ENCODE measurements at regions not wholly inside any gene's neighbourhood (a gene's known extent, or its start where the extent isn't known, plus 50 kb on each side); places are given as distances from the start of the nearest gene placed in this dataset.

DNA sequence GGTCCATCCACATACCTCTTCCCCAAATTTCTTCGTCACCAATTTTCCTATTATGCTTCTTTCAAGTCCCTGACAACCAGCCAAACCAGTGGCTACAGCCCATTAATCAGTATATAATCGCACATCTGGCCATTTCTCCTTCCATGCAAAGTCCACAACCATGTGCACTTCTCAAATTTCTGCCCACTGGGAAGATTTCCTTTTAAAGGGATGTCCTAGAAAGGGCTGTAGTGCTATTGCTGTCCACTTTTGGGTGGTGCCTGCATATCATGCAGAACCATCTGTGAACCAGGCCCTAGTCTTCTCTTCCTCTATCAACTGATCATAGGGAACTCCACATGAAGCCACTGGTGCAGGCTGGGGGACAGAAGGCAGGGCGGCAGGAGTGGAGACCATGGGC lies 55.2 kb upstream of the MID1IP1 start:
- Histone ChIP-seq H3K27ac (ENCODE audit: extremely low read depth, low read depth, low read length) (no peak overlapping the region), H3K36me3 (ENCODE audit: control insufficient read depth in 2 of 2, insufficient read depth in 1 of 2, low read length in 2 of 2) (no peaks in the 10 kb centered on the region), H3K9me3 (ENCODE audit: control insufficient read depth, insufficient read depth, low read depth, low read length) (no peaks in the 10 kb centered on the region), H3K4me3 (ENCODE audit: low read depth, low read length) (no peak overlapping the region), H3K4me1 (ENCODE audit: control insufficient read depth, insufficient read depth, low read length) (no peaks in the 10 kb centered on the region)
- ChIA-PET POLR2A (no interaction called here), CTCF (no interaction called here)
- TF ChIP-seq ZNF292 (tag by site-specific recombination; IDR thresholded peaks at IDR 0.05; ENCODE audit: borderline replicate concordance, low read depth) (no peak), ZNF266 (tag by site-specific recombination; IDR thresholded peaks at IDR 0.05; ENCODE audit: low read depth) (no peak), HOXA7 (CRISPR knock-in tag; IDR thresholded peaks at IDR 0.05; ENCODE audit: borderline replicate concordance) (no peak), ZNF311 (tag by site-specific recombination; IDR thresholded peaks at IDR 0.05; ENCODE audit: borderline replicate concordance) (no peak), ZNF121 (tag by site-specific recombination; IDR thresholded peaks at IDR 0.05) (no peak), ZNF214 (tag by site-specific recombination; IDR thresholded peaks at IDR 0.05; ENCODE audit: borderline replicate concordance) (no peak), ZNF16 (tag by site-specific recombination; IDR thresholded peaks at IDR 0.05; ENCODE audit: low read depth) (no peak), ZFHX2 (tag by site-specific recombination; conservative IDR thresholded peaks at IDR 0.05) (no peak), YY2 (tag by site-specific recombination; IDR thresholded peaks at IDR 0.05) (no peak)
- TF ChIP-seq, protein P1, sequence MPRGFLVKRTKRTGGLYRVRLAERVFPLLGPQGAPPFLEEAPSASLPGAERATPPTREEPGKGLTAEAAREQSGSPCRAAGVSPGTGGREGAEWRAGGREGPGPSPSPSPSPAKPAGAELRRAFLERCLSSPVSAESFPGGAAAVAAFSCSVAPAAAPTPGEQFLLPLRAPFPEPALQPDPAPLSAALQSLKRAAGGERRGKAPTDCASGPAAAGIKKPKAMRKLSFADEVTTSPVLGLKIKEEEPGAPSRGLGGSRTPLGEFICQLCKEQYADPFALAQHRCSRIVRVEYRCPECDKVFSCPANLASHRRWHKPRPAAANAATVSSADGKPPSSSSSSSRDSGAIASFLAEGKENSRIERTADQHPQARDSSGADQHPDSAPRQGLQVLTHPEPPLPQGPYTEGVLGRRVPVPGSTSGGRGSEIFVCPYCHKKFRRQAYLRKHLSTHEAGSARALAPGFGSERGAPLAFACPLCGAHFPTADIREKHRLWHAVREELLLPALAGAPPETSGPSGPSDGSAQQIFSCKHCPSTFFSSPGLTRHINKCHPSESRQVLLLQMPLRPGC (tag by site-specific recombination; IDR thresholded peaks at IDR 0.05), result no peak
- TF ChIP-seq, protein P2, sequence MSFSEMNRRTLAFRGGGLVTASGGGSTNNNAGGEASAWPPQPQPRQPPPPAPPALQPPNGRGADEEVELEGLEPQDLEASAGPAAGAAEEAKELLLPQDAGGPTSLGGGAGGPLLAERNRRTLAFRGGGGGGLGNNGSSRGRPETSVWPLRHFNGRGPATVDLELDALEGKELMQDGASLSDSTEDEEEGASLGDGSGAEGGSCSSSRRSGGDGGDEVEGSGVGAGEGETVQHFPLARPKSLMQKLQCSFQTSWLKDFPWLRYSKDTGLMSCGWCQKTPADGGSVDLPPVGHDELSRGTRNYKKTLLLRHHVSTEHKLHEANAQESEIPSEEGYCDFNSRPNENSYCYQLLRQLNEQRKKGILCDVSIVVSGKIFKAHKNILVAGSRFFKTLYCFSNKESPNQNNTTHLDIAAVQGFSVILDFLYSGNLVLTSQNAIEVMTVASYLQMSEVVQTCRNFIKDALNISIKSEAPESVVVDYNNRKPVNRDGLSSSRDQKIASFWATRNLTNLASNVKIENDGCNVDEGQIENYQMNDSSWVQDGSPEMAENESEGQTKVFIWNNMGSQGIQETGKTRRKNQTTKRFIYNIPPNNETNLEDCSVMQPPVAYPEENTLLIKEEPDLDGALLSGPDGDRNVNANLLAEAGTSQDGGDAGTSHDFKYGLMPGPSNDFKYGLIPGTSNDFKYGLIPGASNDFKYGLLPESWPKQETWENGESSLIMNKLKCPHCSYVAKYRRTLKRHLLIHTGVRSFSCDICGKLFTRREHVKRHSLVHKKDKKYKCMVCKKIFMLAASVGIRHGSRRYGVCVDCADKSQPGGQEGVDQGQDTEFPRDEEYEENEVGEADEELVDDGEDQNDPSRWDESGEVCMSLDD (tag by site-specific recombination; IDR thresholded peaks at IDR 0.05), result no peak

DNA sequence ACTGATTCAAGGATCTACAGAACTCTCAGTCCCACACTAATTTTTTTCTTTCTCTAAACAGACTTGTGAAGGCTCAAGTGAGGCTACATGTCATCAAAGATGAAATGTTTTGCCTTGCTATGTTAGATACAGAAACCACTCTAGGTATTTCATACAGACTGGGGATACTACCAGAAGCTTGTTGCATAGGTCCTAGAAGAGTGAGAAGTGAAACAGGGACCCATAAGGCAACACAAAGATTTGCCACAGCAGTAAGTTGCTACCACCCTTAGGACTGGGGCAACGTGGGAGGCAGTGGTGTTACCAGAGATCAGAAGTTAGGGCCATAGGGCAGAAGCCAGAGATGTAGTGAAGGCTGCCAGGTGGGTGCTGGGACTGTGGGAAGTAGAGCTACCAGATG lies 50.7 kb upstream of the MID1IP1 start:
- Histone ChIP-seq H3K9me3 (ENCODE audit: control insufficient read depth, insufficient read depth, low read depth, low read length) (no peaks in the 10 kb centered on the region), H3K4me3 (ENCODE audit: low read depth, low read length) (no peak overlapping the region), H3K4me1 (ENCODE audit: control insufficient read depth, insufficient read depth, low read length) (no peaks in the 10 kb centered on the region), H3K36me3 (ENCODE audit: control insufficient read depth in 2 of 2, insufficient read depth in 1 of 2, low read length in 2 of 2) (no peaks in the 10 kb centered on the region), H3K27ac (ENCODE audit: extremely low read depth, low read depth, low read length) (no peak overlapping the region)
- CTCF ChIA-PET, result interaction anchor here (0.7 to 1.8 kb wide), 4 partner anchors 10 to 87 kb away, joined by 3 to 5 read pairs (median 4); no protein-coding TSS in a partner anchor
- POLR2A ChIA-PET, result no interaction called here
- TF ChIP-seq ZNF791 (tag by site-specific recombination; IDR thresholded peaks at IDR 0.05) (no peak), ZNF654 (tag by site-specific recombination; IDR thresholded peaks at IDR 0.05; ENCODE audit: low read depth) (no peak), ZNF785 (tag by site-specific recombination; IDR thresholded peaks at IDR 0.05) (no peak), ZFP41 (tag by site-specific recombination; IDR thresholded peaks at IDR 0.05; ENCODE audit: borderline replicate concordance) (no peak), EGR2 (tag by site-specific recombination; IDR thresholded peaks at IDR 0.05; ENCODE audit: low read depth) (no peak), ZNF560 (tag by site-specific recombination; IDR thresholded peaks at IDR 0.05; ENCODE audit: borderline replicate concordance) (no peak), ZSCAN16 (tag by site-specific recombination; IDR thresholded peaks at IDR 0.05) (no peak), YY1 (tag by site-specific recombination; IDR thresholded peaks at IDR 0.05) (no peak), ZNF175 (tag by site-specific recombination; IDR thresholded peaks at IDR 0.05) (no peak), SP7 (tag by site-specific recombination; IDR thresholded peaks at IDR 0.05) (no peak)
- TF ChIP-seq, protein P3, sequence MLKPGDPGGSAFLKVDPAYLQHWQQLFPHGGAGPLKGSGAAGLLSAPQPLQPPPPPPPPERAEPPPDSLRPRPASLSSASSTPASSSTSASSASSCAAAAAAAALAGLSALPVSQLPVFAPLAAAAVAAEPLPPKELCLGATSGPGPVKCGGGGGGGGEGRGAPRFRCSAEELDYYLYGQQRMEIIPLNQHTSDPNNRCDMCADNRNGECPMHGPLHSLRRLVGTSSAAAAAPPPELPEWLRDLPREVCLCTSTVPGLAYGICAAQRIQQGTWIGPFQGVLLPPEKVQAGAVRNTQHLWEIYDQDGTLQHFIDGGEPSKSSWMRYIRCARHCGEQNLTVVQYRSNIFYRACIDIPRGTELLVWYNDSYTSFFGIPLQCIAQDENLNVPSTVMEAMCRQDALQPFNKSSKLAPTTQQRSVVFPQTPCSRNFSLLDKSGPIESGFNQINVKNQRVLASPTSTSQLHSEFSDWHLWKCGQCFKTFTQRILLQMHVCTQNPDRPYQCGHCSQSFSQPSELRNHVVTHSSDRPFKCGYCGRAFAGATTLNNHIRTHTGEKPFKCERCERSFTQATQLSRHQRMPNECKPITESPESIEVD (tag by site-specific recombination; IDR thresholded peaks at IDR 0.05), result no peak
- TF ChIP-seq, protein P4, sequence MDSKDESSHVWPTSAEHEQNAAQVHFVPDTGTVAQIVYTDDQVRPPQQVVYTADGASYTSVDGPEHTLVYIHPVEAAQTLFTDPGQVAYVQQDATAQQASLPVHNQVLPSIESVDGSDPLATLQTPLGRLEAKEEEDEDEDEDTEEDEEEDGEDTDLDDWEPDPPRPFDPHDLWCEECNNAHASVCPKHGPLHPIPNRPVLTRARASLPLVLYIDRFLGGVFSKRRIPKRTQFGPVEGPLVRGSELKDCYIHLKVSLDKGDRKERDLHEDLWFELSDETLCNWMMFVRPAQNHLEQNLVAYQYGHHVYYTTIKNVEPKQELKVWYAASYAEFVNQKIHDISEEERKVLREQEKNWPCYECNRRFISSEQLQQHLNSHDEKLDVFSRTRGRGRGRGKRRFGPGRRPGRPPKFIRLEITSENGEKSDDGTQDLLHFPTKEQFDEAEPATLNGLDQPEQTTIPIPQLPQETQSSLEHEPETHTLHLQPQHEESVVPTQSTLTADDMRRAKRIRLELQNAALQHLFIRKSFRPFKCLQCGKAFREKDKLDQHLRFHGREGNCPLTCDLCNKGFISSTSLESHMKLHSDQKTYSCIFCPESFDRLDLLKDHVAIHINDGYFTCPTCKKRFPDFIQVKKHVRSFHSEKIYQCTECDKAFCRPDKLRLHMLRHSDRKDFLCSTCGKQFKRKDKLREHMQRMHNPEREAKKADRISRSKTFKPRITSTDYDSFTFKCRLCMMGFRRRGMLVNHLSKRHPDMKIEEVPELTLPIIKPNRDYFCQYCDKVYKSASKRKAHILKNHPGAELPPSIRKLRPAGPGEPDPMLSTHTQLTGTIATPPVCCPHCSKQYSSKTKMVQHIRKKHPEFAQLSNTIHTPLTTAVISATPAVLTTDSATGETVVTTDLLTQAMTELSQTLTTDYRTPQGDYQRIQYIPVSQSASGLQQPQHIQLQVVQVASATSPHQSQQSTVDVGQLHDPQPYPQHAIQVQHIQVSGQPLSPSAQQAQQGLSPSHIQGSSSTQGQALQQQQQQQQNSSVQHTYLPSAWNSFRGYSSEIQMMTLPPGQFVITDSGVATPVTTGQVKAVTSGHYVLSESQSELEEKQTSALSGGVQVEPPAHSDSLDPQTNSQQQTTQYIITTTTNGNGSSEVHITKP (tag by site-specific recombination; IDR thresholded peaks at IDR 0.05), result no peak
- TF ChIP-seq, protein P5, sequence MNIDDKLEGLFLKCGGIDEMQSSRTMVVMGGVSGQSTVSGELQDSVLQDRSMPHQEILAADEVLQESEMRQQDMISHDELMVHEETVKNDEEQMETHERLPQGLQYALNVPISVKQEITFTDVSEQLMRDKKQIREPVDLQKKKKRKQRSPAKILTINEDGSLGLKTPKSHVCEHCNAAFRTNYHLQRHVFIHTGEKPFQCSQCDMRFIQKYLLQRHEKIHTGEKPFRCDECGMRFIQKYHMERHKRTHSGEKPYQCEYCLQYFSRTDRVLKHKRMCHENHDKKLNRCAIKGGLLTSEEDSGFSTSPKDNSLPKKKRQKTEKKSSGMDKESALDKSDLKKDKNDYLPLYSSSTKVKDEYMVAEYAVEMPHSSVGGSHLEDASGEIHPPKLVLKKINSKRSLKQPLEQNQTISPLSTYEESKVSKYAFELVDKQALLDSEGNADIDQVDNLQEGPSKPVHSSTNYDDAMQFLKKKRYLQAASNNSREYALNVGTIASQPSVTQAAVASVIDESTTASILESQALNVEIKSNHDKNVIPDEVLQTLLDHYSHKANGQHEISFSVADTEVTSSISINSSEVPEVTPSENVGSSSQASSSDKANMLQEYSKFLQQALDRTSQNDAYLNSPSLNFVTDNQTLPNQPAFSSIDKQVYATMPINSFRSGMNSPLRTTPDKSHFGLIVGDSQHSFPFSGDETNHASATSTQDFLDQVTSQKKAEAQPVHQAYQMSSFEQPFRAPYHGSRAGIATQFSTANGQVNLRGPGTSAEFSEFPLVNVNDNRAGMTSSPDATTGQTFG (tag by site-specific recombination; IDR thresholded peaks at IDR 0.05; ENCODE audit: borderline replicate concordance), result no peak
